ENCODE measurements at regions not wholly inside any gene's neighbourhood (a gene's known extent, or its start where the extent isn't known, plus 50 kb on each side); places are given as distances from the start of the nearest gene placed in this dataset.

GRCh38 chr3:30091686-30092085, 514.7 kb upstream of the TGFBR2 start:
- Mint-ChIP-seq H3K4me3 (no peak overlapping the region), H3K36me3 (ENCODE audit: low read depth) (peaks cover 38% of the 10 kb centered on the region; the same call in 2 of the 3 replicates), H3K27me3 (ENCODE audit: insufficient read depth, low read depth, poor library complexity) (peaks cover 25% of the 10 kb centered on the region), H3K4me1 (peaks cover 7% of the 10 kb centered on the region), H3K9me3 (peaks cover 40% of the 10 kb centered on the region), H3K27ac (no peak overlapping the region)
- Histone ChIP-seq H3K4me1 (ENCODE audit: insufficient read depth) (peaks cover 5% of the 10 kb centered on the region), H3K4me2 (no peak overlapping the region), H3K4me3 (no peak overlapping the region), H3K79me2 (replicated peaks; ENCODE audit: insufficient read depth) (no peaks in the 10 kb centered on the region), H2AFZ (no peak overlapping the region), H3K36me3 (ENCODE audit: insufficient read depth) (no peaks in the 10 kb centered on the region; the same call in 1 of the 2 replicates), H4K20me1 (replicated peaks; ENCODE audit: insufficient read depth) (no peaks in the 10 kb centered on the region), H3F3A (replicated peaks; ENCODE audit: low read depth) (no peaks in the 10 kb centered on the region), H3K27ac (ENCODE audit: low read depth) (no peak overlapping the region), H3K27me3 (ENCODE audit: insufficient read depth) (peaks cover 24% of the 10 kb centered on the region), H3K9me2 (ENCODE audit: insufficient read depth) (no peaks in the 10 kb centered on the region)
- TF ChIP-seq ETS1 (IDR thresholded peaks at IDR 0.05), result no peak
- TF ChIP-seq POLR2AphosphoS5 (IDR thresholded peaks at IDR 0.05; ENCODE audit: low read depth), result no peak
- TF ChIP-seq CTCF (conservative IDR thresholded peaks at IDR 0.05; ENCODE audit: low read depth in 2 of 2), result no peak
- TF ChIP-seq CREB1 (CRISPR knock-in tag; IDR thresholded peaks at IDR 0.05; ENCODE audit: low read depth), result no peak
- no peak for TF ChIP-seq ZNF462 (CRISPR knock-in tag; IDR thresholded peaks at IDR 0.05)
- TF ChIP-seq STAT1 (IDR thresholded peaks at IDR 0.05; ENCODE audit: unreplicated experiment), result no peak
- no peak for TF ChIP-seq EZH2phosphoT487 (IDR thresholded peaks at IDR 0.05; ENCODE audit: unreplicated experiment)
- TF ChIP-seq NANOG (IDR thresholded peaks at IDR 0.05; ENCODE audit: borderline replicate concordance), result no peak
- ATAC-seq, result no peak
- DNase-seq (ENCODE audit: low spot score), result no peak

Data from GM23338 (cell line).